Pancreas (tissue), 10 donors: ENCODE measurements at regions not wholly inside any gene's neighbourhood (a gene's known extent, or its start where the extent isn't known, plus 50 kb on each side); places are given as distances from the start of the nearest gene placed in this dataset.

Source experiments
- ATAC-seq, 4 donors: fragments of 200-7000 bp; cut with Tn5 transposase; one replicate each; pipeline versions ENCODE4 v1.8.0 to v1.9.1; 2020; ENCODE audit warnings: mild to moderate bottlenecking in 4 of 4, moderate library complexity in 4 of 4
- DNase-seq, 6 donors: peaks; one replicate each; pipeline ENCODE4 v3.0.0-alpha.2; 2020
- FAIRE-seq: peaks from 2 replicates; lab custom pipeline; 2012; peaks lifted over from hg19 to GRCh38; lab: Jason Lieb, UNC
- H3K27ac ChIP-seq, 4 donors: fragments of 200-600 bp; sonication (generic); 1 replicate in 3 of 4; 2 replicates in 1 of 4; pipeline versions ENCODE4 v1.5.0 to v1.8.0; 2020
- H3K27me3 ChIP-seq, 4 donors: fragments of 200-600 bp; one replicate each; pipeline ENCODE4 v1.8.0; 2021
- H3K36me3 ChIP-seq, 3 donors: fragments of 200-600 bp; sonication (generic) in 1 of 3; one replicate each; pipeline versions ENCODE4 v1.5.0 to v1.8.0; 2020 to 2021
- H3K4me1 ChIP-seq, 3 donors: fragments of 200-600 bp; one replicate each; pipeline ENCODE4 v1.8.0; 2021
- H3K4me3 ChIP-seq, 4 donors: fragments of 200-600 bp; sonication (generic) in 2 of 4; one replicate each; pipeline versions ENCODE4 v1.5.0 to v1.8.0; 2020 to 2021
- H3K9me3 ChIP-seq, 4 donors: fragments of 200-600 bp; one replicate each; pipeline ENCODE4 v1.8.0; 2021
- WGBS, 2 donors: extraction: QIAGEN DNeasy Blood & Tissue Kit; methylation state at CpG; one replicate each; pipeline ENCODE4 v1.1.7; 2013; 5-methylcytosine and 5-hydroxymethylcytosine counted together
- intact Hi-C, 3 donors: fragments of 100-400 bp; cut with DNase I; formaldehyde crosslinking; loops; one replicate each; pipeline versions ENCODE4 v1.11.1 to v1.14.2; 2022
- TF ChIP-seq, protein P1 (sequence below), 4 donors: fragments of 200-600 bp; sonication (generic) in 3 of 4; IDR thresholded peaks; one replicate each; pipeline versions ENCODE4 v1.5.0 to v1.8.0; 2021; ENCODE audit warnings: antibody characterized with exemption in 4 of 4
- donor health status: healthy with polysubstance abuse.
- donor health status: DM: no; HTN: no; CAD: no; lungs with moderate emphysema.
- donor health status: DM: no; HTN: no; CAD: no.
- donor health status: control.
- donor health status: control.
- donor health status: Bipolar disorder and iron deficiency.
- donor health status: DM: yes; HTN: yes; CAD: no.
- donor health status: DM: no; HTN: no; CAD: no.
- donor health status: DM: no; HTN: no; CAD: no.
- donor health status: DM: yes; HTN: yes; CAD: no.

DNA sequence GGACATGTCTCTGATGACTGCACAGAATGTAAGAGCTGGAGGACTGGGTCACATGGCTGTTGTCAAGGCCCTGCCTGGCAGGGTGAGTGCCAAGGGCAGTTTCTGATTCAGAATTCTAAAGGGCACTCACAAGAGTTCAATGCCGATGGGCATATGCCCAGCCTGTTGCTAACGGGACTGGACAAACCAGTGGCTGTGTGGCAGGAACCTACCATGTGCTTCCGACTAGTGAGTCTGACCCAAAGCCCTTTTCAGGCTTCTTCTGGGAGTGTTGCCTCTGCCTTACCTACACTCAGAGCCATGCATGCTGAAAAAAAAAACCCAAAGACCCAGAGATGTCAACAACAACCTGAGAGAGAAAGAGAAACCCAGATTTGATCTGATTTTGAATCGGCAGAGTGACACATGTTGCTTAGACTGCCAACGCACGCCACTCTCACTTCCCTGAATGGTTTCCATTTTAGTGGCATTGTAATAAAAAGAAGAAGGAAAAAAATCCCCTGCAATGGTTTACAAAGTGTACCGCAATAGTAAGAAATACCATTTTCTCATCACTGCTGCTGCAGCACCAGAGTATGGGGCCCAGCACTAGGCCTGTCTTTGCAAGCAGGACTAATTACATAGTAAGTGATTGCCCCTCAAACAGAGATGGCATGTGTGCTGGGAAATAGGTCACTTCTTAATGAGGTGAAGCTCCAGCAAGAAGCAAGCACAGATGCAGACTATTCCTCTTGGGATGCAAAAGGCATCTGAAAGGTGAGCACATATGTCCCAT, 194.3 kb downstream of the PALM2AKAP2 start:
- FAIRE-seq (no peak), DNase-seq (no peak), ATAC-seq (peak in 2 of 4 donors; percentile 42 to 45)
- no peak overlapping the region for H3K4me3 ChIP-seq
- H3K36me3 ChIP-seq, result no peaks in the 10 kb centered on the region
- H3K4me1 ChIP-seq, result no peaks in the 10 kb centered on the region
- H3K27me3 ChIP-seq, result no peaks in the 10 kb centered on the region
- TF ChIP-seq, protein P1, sequence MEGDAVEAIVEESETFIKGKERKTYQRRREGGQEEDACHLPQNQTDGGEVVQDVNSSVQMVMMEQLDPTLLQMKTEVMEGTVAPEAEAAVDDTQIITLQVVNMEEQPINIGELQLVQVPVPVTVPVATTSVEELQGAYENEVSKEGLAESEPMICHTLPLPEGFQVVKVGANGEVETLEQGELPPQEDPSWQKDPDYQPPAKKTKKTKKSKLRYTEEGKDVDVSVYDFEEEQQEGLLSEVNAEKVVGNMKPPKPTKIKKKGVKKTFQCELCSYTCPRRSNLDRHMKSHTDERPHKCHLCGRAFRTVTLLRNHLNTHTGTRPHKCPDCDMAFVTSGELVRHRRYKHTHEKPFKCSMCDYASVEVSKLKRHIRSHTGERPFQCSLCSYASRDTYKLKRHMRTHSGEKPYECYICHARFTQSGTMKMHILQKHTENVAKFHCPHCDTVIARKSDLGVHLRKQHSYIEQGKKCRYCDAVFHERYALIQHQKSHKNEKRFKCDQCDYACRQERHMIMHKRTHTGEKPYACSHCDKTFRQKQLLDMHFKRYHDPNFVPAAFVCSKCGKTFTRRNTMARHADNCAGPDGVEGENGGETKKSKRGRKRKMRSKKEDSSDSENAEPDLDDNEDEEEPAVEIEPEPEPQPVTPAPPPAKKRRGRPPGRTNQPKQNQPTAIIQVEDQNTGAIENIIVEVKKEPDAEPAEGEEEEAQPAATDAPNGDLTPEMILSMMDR (IDR thresholded peaks at IDR 0.05), result no peak
- H3K27ac ChIP-seq, result no peak overlapping the region
- intact Hi-C loops, result no loop called here
- 85 to 88% methylated on average over 7 of the region's 7 CpGs for WGBS, 2 donors
- no peaks in the 10 kb centered on the region for H3K9me3 ChIP-seq

DNA sequence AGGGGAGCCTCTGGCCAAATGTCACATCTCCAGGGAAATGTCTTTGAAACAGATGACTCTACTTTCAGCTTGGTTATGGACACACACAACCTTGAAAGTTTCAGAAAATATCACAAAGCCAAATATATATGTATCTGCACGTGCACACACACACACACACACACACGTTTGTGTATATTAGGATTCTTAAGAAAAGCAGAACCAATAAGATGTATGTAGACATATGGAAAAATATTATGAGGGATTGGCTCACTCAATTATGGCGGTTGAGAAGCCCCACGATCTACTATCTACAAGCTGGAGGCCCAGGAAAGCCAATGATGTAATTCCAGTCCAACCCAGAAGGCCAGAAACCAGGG, 194.9 kb downstream of the PALM2AKAP2 start:
- Histone ChIP-seq H3K4me1 (no peaks in the 10 kb centered on the region), H3K27me3 (no peaks in the 10 kb centered on the region), H3K36me3 (no peaks in the 10 kb centered on the region), H3K9me3 (no peaks in the 10 kb centered on the region), H3K27ac (no peak overlapping the region), H3K4me3 (no peak overlapping the region)
- FAIRE-seq (no peak), DNase-seq (no peak), ATAC-seq (no peak)
- TF ChIP-seq, protein P1 (IDR thresholded peaks at IDR 0.05), result no peak
- intact Hi-C loops, result no loop called here
- WGBS, 2 donors, result 76 to 77% methylated on average over 4 of the region's 4 CpGs

DNA sequence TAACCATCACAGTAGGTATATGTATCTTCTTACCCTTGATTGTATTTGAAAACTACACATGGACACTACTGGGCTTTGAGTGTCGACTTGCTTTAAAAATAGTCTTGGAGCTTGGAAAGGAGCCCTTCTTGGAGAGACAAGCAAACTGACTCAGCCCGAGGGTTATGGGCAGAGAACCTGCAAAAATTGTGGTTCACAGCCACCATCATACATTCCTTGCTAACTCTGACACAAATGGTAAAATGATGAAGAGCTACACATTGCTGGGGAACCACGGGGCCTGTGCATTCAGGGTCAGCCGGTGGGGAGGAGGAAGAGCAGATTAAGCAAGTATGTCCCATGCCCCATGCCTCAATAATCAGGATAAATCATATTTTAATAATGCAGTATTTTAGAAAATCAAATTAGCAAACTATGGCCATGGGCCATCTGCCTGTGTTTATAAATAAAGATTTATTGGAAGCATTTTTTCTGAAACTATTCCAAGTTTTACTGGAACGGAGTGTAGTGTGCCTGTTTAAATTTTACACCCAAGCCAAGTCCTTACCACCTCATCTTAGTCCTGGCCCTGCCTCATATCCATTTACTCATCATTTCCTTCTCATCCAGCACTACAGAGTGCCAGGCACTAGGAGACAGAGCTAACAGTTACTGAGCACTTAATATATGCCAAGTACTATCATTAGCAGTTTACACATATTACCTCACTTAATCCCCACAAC, 195.7 kb downstream of the PALM2AKAP2 start:
- DNase-seq, result no peak

DNA sequence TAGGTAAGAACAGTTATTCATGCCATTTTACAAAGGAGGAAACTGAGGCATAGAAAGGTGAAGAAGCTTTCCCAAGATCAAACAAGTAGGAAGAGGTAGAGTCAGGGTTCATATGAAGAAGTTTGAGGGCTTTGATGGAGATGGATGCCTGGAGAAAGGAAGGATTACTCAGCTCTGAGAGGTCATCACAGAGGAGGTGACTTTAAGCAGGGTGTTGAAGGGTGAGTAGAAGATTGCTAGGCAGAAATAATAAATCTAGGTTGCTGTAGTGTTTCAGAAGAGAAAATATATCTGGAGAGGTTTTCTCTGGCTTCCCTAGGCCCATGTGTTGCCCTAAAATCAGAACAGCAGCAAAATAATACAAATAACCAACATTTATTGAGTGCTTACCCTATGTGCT, 196.3 kb downstream of the PALM2AKAP2 start:
- no peak for FAIRE-seq
- Histone ChIP-seq H3K4me3 (no peak overlapping the region), H3K4me1 (no peaks in the 10 kb centered on the region), H3K36me3 (no peaks in the 10 kb centered on the region), H3K27me3 (no peaks in the 10 kb centered on the region), H3K27ac (no peak overlapping the region), H3K9me3 (no peaks in the 10 kb centered on the region)
- TF ChIP-seq, protein P1 (IDR thresholded peaks at IDR 0.05), result no peak
- intact Hi-C loops, result no loop called here
- no peak for DNase-seq
- no peak for ATAC-seq

More for the DNA sequence above, 195.7 kb downstream of the PALM2AKAP2 start:
- Histone ChIP-seq H3K27me3 (no peaks in the 10 kb centered on the region), H3K4me1 (no peaks in the 10 kb centered on the region), H3K4me3 (no peak overlapping the region), H3K9me3 (no peaks in the 10 kb centered on the region), H3K36me3 (no peaks in the 10 kb centered on the region), H3K27ac (no peak overlapping the region)
- TF ChIP-seq, protein P1 (IDR thresholded peaks at IDR 0.05), result no peak
- no peak for ATAC-seq
- 83 to 89% methylated on average over 5 of the region's 5 CpGs for WGBS, 2 donors
- intact Hi-C loops, result no loop called here
- no peak for FAIRE-seq

DNA sequence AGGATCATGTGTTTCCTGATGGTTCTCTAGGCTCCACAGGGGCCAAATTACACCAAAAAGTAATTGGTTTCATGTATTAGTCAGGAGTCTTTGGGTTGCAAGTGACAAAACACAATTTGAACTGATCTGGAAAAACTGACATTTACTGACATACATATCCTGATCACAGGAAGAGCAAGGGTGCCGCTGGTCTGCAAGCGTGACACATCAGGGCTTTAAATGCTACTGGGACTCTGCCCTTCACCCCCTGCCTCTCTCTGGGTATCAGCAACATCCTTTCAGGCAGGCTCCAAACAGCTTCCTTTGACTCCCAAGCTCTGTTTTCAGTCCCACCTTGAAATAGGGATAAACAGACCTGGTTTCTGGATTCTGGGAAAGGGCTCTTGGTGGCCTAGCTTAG, 197.5 kb downstream of the PALM2AKAP2 start:
- TF ChIP-seq, protein P1 (IDR thresholded peaks at IDR 0.05), result no peak

More for the DNA sequence above, 197.5 kb downstream of the PALM2AKAP2 start:
- H3K4me1 ChIP-seq, result no peaks in the 10 kb centered on the region
- intact Hi-C loops, result no loop called here
- no peaks in the 10 kb centered on the region for H3K9me3 ChIP-seq
- no peak overlapping the region for H3K4me3 ChIP-seq
- ATAC-seq (no peak), FAIRE-seq (no peak), DNase-seq (no peak)
- 86 to 87% methylated on average over 2 of the region's 2 CpGs for WGBS, 2 donors
- H3K27ac ChIP-seq, result no peak overlapping the region
- no peaks in the 10 kb centered on the region for H3K36me3 ChIP-seq
- H3K27me3 ChIP-seq, result no peaks in the 10 kb centered on the region
